Neural progenitor cell (in vitro differentiated cells): ENCODE measurements at regions not wholly inside any gene's neighbourhood (a gene's known extent, or its start where the extent isn't known, plus 50 kb on each side); places are given as distances from the start of the nearest gene placed in this dataset.

Experiments used
- DNase-seq: peaks from one replicate; pipeline ENCODE4 v3.0.0-alpha.2; 2016; ENCODE audit warnings: low spot score
- H2AFZ ChIP-seq: fragments of 200-600 bp; sonication (generic); replicated peaks from 2 replicates; pipeline ENCODE4 v1.6.1; 2016; ENCODE audit warnings: antibody characterized with exemption
- H3F3A ChIP-seq: fragments of 200-600 bp; sonication (generic); 2 replicates; pipeline ENCODE4 v1.6.1; 2016; ENCODE audit warnings: antibody characterized with exemption, low read depth
- H3K27ac ChIP-seq: fragments of 200-600 bp; sonication (generic); 2 replicates; pipeline ENCODE4 v1.5.1; 2016; ENCODE audit warnings: mild to moderate bottlenecking
- H3K27me3 ChIP-seq: fragments of 200-600 bp; sonication (generic); 2 replicates; pipeline ENCODE4 v1.6.1; 2016; ENCODE audit warnings: mild to moderate bottlenecking, moderate library complexity
- H3K36me3 ChIP-seq: fragments of 200-600 bp; sonication (generic); 2 replicates; pipeline ENCODE4 v1.5.1; 2016
- H3K4me1 ChIP-seq: fragments of 200-600 bp; sonication (generic); 2 replicates; pipeline ENCODE4 v1.6.1; 2016; ENCODE audit warnings: mixed run types
- H3K4me2 ChIP-seq: fragments of 200-600 bp; sonication (generic); 2 replicates; pipeline ENCODE4 v1.6.1; 2016
- H3K4me3 ChIP-seq: fragments of 200-600 bp; sonication (generic); 2 replicates; pipeline ENCODE4 v1.5.1; 2016
- H3K79me2 ChIP-seq: fragments of 200-600 bp; sonication (generic); 2 replicates; pipeline ENCODE4 v1.6.1; 2016; ENCODE audit warnings: low read depth
- H3K9ac ChIP-seq: fragments of 200-600 bp; sonication (generic); 2 replicates; pipeline ENCODE4 v1.6.1; 2016
- H3K9me3 ChIP-seq: fragments of 200-600 bp; sonication (generic); 2 replicates; pipeline ENCODE4 v1.5.1; 2016; ENCODE audit warnings: low read depth
- H4K20me1 ChIP-seq: fragments of 200-600 bp; sonication (generic); 2 replicates; pipeline ENCODE4 v1.6.1; 2016; ENCODE audit warnings: low read depth
- H3K27ac Mint-ChIP-seq: 3 replicates; pipeline ENCODE4 v1.8.0; 2021; ENCODE audit warnings: mixed read lengths
- H3K27me3 Mint-ChIP-seq: 2 replicates; pipeline ENCODE4 v1.8.0; 2022; ENCODE audit warnings: low read depth, mild to moderate bottlenecking, inconsistent platforms, moderate library complexity, mixed read lengths; ENCODE audit not compliant: insufficient read depth
- H3K36me3 Mint-ChIP-seq: 3 replicates; pipeline ENCODE4 v1.8.0; 2021; ENCODE audit warnings: mixed read lengths
- H3K4me1 Mint-ChIP-seq: 3 replicates; pipeline ENCODE4 v1.8.0; 2021; ENCODE audit warnings: mixed read lengths
- H3K4me3 Mint-ChIP-seq: 3 replicates; pipeline ENCODE4 v1.8.0; 2021; ENCODE audit warnings: mild to moderate bottlenecking, moderate library complexity, mixed read lengths
- H3K9me3 Mint-ChIP-seq: 3 replicates; pipeline ENCODE4 v1.8.0; 2020; ENCODE audit warnings: mixed read lengths
- CTCF ChIP-seq: fragments of 200-600 bp; sonication (generic); IDR thresholded peaks from 2 replicates; pipeline ENCODE4 v1.5.1; 2017; ENCODE audit warnings: antibody characterized with exemption, mild to moderate bottlenecking
- EZH2 ChIP-seq: fragments of 200-600 bp; sonication (generic); IDR thresholded peaks from 2 replicates; pipeline ENCODE4 v1.6.1; 2017; ENCODE audit warnings: antibody characterized with exemption, mild to moderate bottlenecking, moderate library complexity
- EZH2phosphoT487 ChIP-seq: fragments of 200-600 bp; sonication (generic); IDR thresholded peaks from 2 replicates; pipeline ENCODE4 v1.6.1; 2017; ENCODE audit warnings: antibody characterized with exemption

- Histone ChIP-seq H3K4me2 (peak overlapping the region; percentile 3), H3K4me3 (no peak overlapping the region), H3K4me1 (peaks cover 24% of the 10 kb centered on the region), H3K9ac (no peak overlapping the region), H2AFZ (no peak overlapping the region), H3K36me3 (no peaks in the 10 kb centered on the region), H3F3A (no peaks in the 10 kb centered on the region), H3K9me3 (no peaks in the 10 kb centered on the region), H3K27me3 (no peaks in the 10 kb centered on the region), H3K79me2 (no peaks in the 10 kb centered on the region), H3K27ac (no peak overlapping the region), H4K20me1 (no peaks in the 10 kb centered on the region)
- Mint-ChIP-seq H3K9me3 (no peaks in the 10 kb centered on the region), H3K27me3 (no peaks in the 10 kb centered on the region), H3K27ac (no peak overlapping the region), H3K4me3 (no peak overlapping the region), H3K4me1 (no peaks in the 10 kb centered on the region), H3K36me3 (no peaks in the 10 kb centered on the region)
- peak; percentile 6 for DNase-seq
- TF ChIP-seq EZH2: no peak
- no peak for TF ChIP-seq EZH2phosphoT487
- TF ChIP-seq CTCF: no peak
Measured at GRCh38 chr13:37385248-37385647, 213.3 kb downstream of the POSTN start.

GRCh38 chr13:37383856-37384370, 214.7 kb downstream of the POSTN start:
- TF ChIP-seq CTCF: no peak
- TF ChIP-seq EZH2: no peak
- no peak for TF ChIP-seq EZH2phosphoT487
- H3K27ac Mint-ChIP-seq: no peak overlapping the region

DNA sequence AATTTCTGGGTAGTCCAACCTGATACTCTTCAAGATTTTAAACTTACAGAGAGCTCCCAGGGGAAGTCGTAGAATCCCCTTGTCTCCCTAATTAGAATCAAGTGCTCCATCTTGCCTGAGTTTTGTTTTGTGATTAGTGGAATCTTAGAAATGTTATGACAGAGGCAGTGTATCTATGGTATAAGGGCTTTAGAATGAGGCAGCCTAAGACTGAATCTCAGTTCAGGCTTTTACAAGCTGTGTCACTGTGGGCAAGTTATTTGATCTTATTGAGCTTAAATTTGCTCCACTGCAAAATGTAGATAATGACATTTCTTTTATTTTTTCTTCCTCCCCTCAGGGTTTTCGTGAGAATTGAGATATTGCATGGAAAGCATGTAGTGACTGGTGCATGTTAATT, 215.5 kb downstream of the POSTN start:
- H3K4me2 ChIP-seq: no peak overlapping the region
- H3K27me3 ChIP-seq: no peaks in the 10 kb centered on the region
- H3K79me2 ChIP-seq: no peaks in the 10 kb centered on the region
- H4K20me1 ChIP-seq: no peaks in the 10 kb centered on the region
- no peaks in the 10 kb centered on the region for H3K36me3 ChIP-seq
- Mint-ChIP-seq H3K4me1 (no peaks in the 10 kb centered on the region), H3K27ac (no peak overlapping the region), H3K36me3 (no peaks in the 10 kb centered on the region), H3K9me3 (no peaks in the 10 kb centered on the region), H3K27me3 (no peaks in the 10 kb centered on the region), H3K4me3 (no peak overlapping the region)
- H3F3A ChIP-seq: no peaks in the 10 kb centered on the region
- peak; percentile 3 for DNase-seq
- H3K9me3 ChIP-seq: no peaks in the 10 kb centered on the region
- no peak overlapping the region for H3K4me3 ChIP-seq
- no peak for TF ChIP-seq EZH2
- no peak for TF ChIP-seq EZH2phosphoT487
- no peak overlapping the region for H3K27ac ChIP-seq
- H2AFZ ChIP-seq: no peak overlapping the region
- H3K9ac ChIP-seq: no peak overlapping the region
- H3K4me1 ChIP-seq: peaks cover 24% of the 10 kb centered on the region

More at GRCh38 chr13:37383856-37384370, 214.7 kb downstream of the POSTN start:
- Histone ChIP-seq H3K9me3 (no peaks in the 10 kb centered on the region), H3K4me3 (no peak overlapping the region), H3K36me3 (no peaks in the 10 kb centered on the region), H3K79me2 (no peaks in the 10 kb centered on the region), H3K4me1 (peaks cover 24% of the 10 kb centered on the region), H3K27ac (no peak overlapping the region), H3K9ac (no peak overlapping the region), H3K27me3 (no peaks in the 10 kb centered on the region), H2AFZ (no peak overlapping the region), H3K4me2 (no peak overlapping the region), H4K20me1 (no peaks in the 10 kb centered on the region), H3F3A (no peaks in the 10 kb centered on the region)
- Mint-ChIP-seq H3K9me3 (no peaks in the 10 kb centered on the region), H3K4me1 (no peaks in the 10 kb centered on the region), H3K4me3 (no peak overlapping the region), H3K36me3 (no peaks in the 10 kb centered on the region), H3K27me3 (no peaks in the 10 kb centered on the region)
- no peak for DNase-seq

GRCh38 chr13:37382146-37382545, 216.4 kb downstream of the POSTN start:
- no peaks in the 10 kb centered on the region for H3F3A ChIP-seq

More at GRCh38 chr13:37382146-37382545, 216.4 kb downstream of the POSTN start:
- Histone ChIP-seq H3K27ac (no peak overlapping the region), H3K9ac (no peak overlapping the region), H3K4me3 (no peak overlapping the region), H3K79me2 (no peaks in the 10 kb centered on the region), H2AFZ (no peak overlapping the region), H3K4me2 (no peak overlapping the region), H3K9me3 (no peaks in the 10 kb centered on the region), H3K4me1 (peaks cover 24% of the 10 kb centered on the region), H3K27me3 (no peaks in the 10 kb centered on the region), H3K36me3 (no peaks in the 10 kb centered on the region), H4K20me1 (no peaks in the 10 kb centered on the region)
- TF ChIP-seq CTCF (no peak), EZH2phosphoT487 (no peak), EZH2 (no peak)
- Mint-ChIP-seq H3K9me3 (no peaks in the 10 kb centered on the region), H3K27me3 (no peaks in the 10 kb centered on the region), H3K4me3 (no peak overlapping the region), H3K4me1 (no peaks in the 10 kb centered on the region), H3K27ac (no peak overlapping the region), H3K36me3 (no peaks in the 10 kb centered on the region)
- DNase-seq: no peak
